ENCODE measurements at regions not wholly inside any gene's neighbourhood (a gene's known extent, or its start where the extent isn't known, plus 50 kb on each side); places are given as distances from the start of the nearest gene placed in this dataset.

GRCh38 chr10:30190577-30191552 is 131.5 kb upstream of the JCAD start:
- TF ChIP-seq CTCF (IDR thresholded peaks at IDR 0.05; ENCODE audit: extremely low read depth in 1 of 2, insufficient read depth in 1 of 2, low read depth in 1 of 2, low read length in 2 of 2) = no peak
- no peak for TF ChIP-seq EZH2 (IDR thresholded peaks at IDR 0.05; ENCODE audit: borderline replicate concordance, low read depth, low read length, severe bottlenecking)
- TF ChIP-seq POLR2A (IDR thresholded peaks at IDR 0.05; ENCODE audit: low read depth, low read length) = no peak
- no peak for TF ChIP-seq MYC (IDR thresholded peaks at IDR 0.05; ENCODE audit: low read depth, low read length)
- no peak for TF ChIP-seq POLR2AphosphoS5 (IDR thresholded peaks at IDR 0.05; ENCODE audit: insufficient read depth, low read depth, low read length)
- TF ChIP-seq GATA2 (IDR thresholded peaks at IDR 0.05; ENCODE audit: insufficient read depth, insufficient read length, low read depth, low read length) = no peak
- no peak for TF ChIP-seq MAX (IDR thresholded peaks at IDR 0.05; ENCODE audit: insufficient read depth, insufficient read length)
- no peak for TF ChIP-seq JUN (IDR thresholded peaks at IDR 0.05; ENCODE audit: borderline replicate concordance, insufficient read depth, insufficient read length, low read depth)

All from endothelial cell of umbilical vein (primary cell).